GM18511 (cell line): ENCODE measurements at regions not wholly inside any gene's neighbourhood (a gene's known extent, or its start where the extent isn't known, plus 50 kb on each side); places are given as distances from the start of the nearest gene placed in this dataset.
"Not testable (repeated sequence)": the region's sequence is repeated elsewhere in the genome, so short reads cannot be mapped to it uniquely, and the experiment has no call there.

Experiments
- ATAC-seq: cut with Tn5 transposase; IDR thresholded peaks from one replicate; pipeline ENCODE4 v1.9.1; 2021; ENCODE audit warnings: mild to moderate bottlenecking, moderate library complexity; ENCODE audit not compliant: unreplicated experiment

- not testable (repeated sequence) for ATAC-seq
Observed at GRCh38 chr6:120931520-120932180, 402.6 kb downstream of the TBC1D32 start.

DNA sequence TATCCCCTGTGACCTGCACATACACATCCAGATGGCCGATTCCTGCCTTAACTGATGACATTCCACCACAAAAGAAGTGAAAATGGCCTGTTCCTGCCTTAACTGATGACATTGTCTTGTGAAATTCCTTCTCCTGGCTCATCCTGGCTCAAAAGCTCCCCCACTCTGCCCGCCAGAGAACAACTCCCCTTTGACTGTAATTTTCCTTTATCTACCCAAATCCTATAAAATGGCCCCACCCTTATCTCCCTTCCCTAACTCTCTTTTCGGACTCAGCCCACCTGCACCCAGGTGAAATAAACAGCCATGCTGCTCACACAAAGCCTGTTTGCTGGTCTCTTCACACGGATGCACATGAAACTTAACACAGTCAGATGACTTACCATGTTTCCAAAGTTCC lies 403.8 kb downstream of the TBC1D32 start:
- not testable (repeated sequence) for ATAC-seq

DNA sequence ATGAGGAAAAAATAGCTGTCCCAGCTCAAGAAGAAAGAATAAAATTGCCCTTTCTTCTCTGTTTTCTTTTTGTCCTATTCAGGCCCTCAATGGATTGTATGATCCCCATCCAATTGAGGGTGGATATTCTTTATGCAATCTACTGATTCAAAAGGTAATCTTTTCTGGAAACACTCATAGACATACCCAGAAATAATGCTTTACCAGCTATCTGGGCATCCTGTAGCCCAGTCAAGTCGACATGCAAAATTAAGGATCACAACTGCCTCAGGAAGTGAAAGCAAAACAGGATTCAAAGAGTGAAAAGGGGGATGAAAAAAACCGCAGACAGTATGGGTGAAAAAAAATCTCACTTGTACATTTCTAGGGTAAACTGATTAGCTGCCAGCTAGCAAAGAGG lies 410.1 kb downstream of the TBC1D32 start:
- no peak for ATAC-seq

DNA sequence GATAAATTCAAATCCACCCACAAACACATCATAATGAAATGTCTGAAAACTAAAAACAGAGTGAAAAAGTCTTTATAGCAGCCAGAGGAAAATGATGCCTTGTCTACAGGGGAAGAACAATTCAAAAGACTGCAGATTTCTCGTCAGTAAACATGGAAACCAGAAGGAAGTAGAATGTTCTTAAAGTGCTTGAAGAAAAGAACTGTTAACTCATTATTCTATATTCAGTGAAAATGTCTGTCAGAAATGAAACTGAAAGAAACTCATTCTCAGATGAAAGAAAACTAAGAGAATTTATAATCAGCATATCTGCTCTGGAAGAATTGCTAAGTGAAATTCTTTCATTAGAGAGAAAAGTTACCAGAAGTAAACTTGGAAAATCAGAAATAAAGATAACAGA lies 416.1 kb downstream of the TBC1D32 start:
- ATAC-seq: no peak

- no peak for ATAC-seq
Observed at GRCh38 chr6:120916844-120917243, 417.4 kb downstream of the TBC1D32 start.

GRCh38 chr6:120913486-120913885 lies 420.8 kb downstream of the TBC1D32 start:
- ATAC-seq: no peak

DNA sequence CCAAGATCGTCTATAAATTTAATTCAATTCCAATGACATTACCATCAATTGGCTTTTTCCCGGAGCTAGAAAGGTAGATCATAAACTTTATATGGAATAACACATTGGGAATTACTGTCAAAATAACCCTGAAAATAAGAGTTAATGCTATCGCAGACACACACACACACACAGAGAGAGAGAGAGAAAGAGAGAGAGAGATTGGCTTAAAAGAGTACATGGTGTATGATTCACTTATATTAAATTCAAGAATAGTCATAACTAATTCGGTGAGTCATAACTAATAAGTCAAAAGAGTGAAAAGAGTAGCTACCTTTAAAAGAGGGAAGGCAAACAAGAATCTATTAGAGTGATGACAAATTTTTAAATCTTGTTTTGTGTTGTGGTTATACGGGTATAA lies 425.5 kb downstream of the TBC1D32 start:
- ATAC-seq: no peak

DNA sequence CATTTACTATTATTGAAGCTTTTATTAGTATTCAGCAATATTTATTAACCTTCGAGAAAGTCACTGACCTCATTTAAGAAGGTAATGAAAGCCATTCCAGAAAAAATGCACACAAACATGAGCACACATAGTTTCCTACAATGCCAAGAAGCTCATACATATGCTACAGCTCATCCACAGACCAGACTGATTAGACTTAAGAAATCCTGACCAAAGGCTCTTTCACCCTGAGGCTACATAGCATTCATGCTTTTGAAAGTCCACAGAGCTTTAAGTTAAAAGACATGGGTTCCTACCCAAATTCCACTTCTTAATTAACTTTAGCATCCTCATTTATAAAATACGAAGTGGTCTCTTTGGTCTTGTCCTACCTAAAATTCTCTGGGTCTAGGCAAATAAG lies 430.4 kb downstream of the TBC1D32 start:
- ATAC-seq: no peak

GRCh38 chr6:120899932-120900331 lies 434.3 kb downstream of the TBC1D32 start:
- peak; percentile 63 for ATAC-seq

GRCh38 chr6:120894077-120894476 lies 440.2 kb downstream of the TBC1D32 start:
- ATAC-seq: peak; percentile 91

DNA sequence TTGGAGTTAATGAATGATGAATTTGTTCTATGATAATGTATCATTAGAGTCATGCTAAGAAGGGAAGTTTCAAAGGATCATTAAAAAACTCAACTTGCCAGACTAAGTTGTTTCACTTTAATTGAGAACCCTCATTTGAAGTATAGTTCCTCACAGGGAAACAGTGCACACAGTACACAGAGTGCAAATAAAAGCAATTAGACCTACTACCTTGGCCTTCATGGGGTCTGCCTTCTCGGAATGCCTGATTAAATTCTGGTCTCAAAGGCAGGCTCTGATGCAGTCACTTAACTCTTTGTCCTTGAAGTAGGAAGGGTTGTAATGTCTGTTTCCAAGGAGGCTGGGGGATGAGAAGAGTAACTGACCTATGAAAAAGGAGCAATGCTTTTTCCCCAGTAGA lies 457.3 kb downstream of the TBC1D32 start:
- no peak for ATAC-seq

- ATAC-seq: peak; percentile 69
Observed at GRCh38 chr6:120876424-120876823, 457.9 kb downstream of the TBC1D32 start.

- ATAC-seq: peak; percentile 49
Observed at GRCh38 chr6:120875900-120876299, 458.4 kb downstream of the TBC1D32 start.

DNA sequence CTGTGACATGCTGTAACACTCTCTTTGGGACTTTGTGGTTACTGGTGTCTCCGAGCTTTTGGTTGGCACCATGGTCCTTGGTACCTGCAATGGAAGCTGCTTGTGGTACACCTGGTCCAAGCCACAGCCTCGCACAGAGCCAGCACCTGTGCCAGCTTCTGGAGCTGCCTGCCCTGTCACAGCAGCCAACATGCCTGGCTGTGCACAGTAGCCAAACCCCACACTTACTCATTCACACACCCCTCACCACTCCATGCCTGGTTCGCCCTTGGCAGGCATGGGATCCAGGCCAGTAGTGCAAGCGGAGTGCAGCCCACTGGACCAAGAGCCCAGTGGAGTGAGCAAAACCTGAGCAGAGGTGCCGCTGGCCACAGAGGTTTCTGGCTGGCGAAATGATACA lies 459.9 kb downstream of the TBC1D32 start:
- ATAC-seq: no peak

GRCh38 chr6:120873125-120873865 lies 461.0 kb downstream of the TBC1D32 start:
- ATAC-seq: no peak

DNA sequence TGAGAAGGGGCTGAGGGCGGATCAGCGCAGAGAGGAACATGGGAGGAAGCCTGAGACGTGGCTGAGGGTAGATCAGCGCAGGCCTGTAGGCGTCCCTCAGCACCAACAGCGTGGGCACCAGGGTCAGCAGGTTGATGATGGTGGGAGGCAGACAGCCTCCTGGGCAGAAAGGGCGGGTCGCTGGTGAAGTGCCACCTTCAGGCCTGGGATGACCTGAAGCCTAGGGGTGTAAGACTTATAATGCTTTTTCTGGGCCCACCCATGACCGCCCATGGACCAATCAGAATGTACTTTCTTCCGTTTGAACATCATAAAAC lies 462.1 kb downstream of the TBC1D32 start:
- ATAC-seq: no peak

DNA sequence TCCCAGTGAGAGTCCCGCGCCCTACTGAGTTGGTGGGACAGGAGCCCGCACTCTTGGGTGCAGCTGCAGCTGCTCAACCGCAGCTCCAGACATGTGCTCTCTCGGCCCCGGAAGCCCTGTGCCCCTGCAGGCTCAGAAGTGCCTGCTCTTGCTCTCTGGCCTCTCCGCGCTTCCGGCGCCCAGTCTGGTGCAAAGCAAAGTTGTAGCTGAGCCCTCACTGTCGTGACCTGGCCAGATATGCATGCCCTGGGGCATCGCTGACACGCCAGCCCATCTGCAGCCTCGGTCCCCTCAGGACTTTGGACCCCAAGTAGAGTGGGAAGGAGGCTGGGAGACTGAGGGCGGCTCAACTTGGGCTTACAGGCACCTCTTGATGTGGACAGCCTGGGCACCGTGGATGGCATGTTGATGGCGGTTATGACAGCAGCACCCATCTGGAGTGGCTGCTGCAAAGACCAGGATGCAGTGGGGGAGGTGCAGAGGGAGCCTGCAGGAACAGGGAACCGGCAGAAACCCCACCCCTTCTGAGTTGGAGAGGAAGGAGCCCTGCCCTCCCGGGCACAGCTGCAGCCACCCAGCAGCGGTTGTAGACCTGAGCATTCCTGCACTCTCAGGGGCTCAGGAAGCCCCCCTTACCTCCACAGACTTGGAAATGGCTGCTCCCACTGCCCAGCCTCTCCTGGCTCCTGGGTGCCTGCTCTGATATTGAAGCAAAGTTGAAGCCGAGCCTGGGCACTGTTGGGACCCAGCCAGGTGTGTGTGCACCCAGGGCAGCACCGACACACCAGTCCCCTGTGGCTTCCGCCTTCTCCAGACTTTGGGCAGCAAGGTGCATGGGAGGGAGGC lies 462.6 kb downstream of the TBC1D32 start:
- ATAC-seq: no peak

DNA sequence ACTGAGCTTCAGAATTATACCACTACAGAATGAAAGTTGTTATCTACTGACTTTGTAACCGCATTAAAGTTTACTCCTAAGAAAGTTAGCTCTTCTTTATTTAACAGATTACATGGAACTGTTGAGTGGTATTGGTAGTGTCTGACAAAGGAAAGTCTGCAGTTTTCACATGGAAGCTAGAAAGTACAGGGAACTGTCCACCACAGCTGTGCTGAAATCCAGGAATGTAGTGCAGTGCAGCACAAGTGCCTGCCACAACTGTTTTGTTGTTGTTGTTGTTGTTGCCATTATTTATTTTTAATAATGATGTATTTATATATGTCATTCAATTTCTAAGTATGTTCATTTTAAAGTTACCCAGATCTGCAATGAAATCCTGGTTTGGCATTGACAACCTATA lies 464.9 kb downstream of the TBC1D32 start:
- ATAC-seq: no peak

DNA sequence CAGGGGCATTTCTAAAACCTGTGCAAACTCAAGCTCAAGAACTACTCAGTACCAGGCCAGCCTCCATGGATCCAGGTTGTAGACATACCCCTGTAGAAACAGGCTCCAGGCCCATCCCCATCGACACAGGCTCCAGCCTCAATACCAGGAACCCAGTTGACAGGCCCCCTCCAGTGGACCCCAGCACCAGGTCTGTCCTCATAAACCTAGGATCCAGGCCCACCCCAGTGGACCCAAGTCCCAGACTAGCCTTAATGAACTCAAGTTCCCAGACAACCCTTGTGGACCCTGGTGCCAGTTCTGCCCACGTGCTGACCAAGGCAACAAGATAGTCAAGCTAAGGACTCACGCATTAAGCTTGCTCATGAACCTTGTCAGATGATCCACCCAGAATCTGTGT lies 476.9 kb downstream of the TBC1D32 start:
- no peak for ATAC-seq

- no peak for ATAC-seq
Observed at GRCh38 chr6:120854583-120854982, 479.7 kb downstream of the TBC1D32 start.

DNA sequence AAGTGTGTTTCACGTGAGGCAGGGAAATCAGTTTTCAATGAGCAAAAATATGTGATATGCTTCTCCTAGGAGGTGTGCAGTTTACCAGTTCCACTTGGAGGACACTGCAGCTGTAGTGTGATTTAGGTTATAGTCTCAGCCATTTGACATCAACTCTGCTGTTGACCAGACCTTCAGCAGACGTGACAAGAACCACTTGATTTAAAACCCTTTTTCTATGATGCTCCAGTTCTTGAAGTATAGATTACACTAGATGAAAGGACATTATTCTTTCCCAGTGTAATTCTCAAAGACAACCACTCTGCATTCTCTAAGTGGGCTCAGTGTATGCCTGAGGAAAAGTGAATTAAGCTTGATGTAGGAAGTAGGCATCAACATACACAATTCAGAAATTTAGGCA lies 480.8 kb downstream of the TBC1D32 start:
- no peak for ATAC-seq

DNA sequence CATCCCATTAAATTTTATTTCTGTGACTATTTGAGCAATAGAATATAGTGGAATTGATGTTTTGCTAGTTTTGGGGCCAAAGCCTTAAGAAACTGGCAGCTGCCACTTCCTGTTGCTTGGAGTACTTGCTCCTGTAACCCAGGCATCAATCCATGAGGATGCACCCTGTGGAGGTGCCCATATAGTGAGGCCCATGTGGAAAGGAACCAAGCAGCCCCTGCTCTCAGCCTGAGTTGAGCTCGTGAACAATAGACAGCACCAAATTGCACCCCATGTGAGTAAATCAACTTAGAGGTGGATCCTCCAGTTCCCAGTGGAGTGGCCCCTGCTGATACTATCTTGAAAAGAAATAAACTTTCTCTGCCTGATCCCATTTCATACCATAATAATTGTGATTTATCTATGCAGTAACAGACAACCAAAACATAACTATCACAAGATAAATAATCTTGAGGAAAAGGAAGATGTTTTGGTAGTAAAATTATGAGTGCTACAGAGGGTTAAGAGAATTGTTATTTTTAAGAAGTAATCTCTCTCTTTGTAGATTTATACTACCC lies 481.9 kb downstream of the TBC1D32 start:
- ATAC-seq: no peak
